Natural killer cell (primary cell): ENCODE measurements at regions not wholly inside any gene's neighbourhood (a gene's known extent, or its start where the extent isn't known, plus 50 kb on each side); places are given as distances from the start of the nearest gene placed in this dataset.

ENCODE experiments used
- ATAC-seq, 3 donors: fragments of 150-1000 bp in 2 of 3; fragments of 200-7000 bp in 1 of 3; cut with Tn5 transposase; 1 replicate in 1 of 3; 2 replicates in 2 of 3; pipeline ENCODE4 v1.10.0; 2021; ENCODE audit warnings: mild to moderate bottlenecking in 2 of 3, moderate library complexity in 2 of 3
- DNase-seq, 2 donors: peaks; one replicate each; pipeline versions ENCODE4 v3.0.0 to v3.0.0-alpha.2; 2013 to 2021; ENCODE audit warnings: mixed read lengths in 1 of 2
- H3K27ac ChIP-seq: one replicate; pipeline ENCODE4 v1.5.1; 2013; ENCODE audit warnings: mild to moderate bottlenecking, low read length
- H3K27me3 ChIP-seq: one replicate; pipeline ENCODE4 v1.6.1; 2013; ENCODE audit warnings: low read length; ENCODE audit not compliant: control insufficient read depth, insufficient read depth
- H3K36me3 ChIP-seq: one replicate; pipeline ENCODE4 v1.6.1; 2013; ENCODE audit warnings: low read length; ENCODE audit not compliant: control insufficient read depth, insufficient read depth
- H3K4me1 ChIP-seq: one replicate; pipeline ENCODE4 v1.6.1; 2013; ENCODE audit warnings: low read length; ENCODE audit not compliant: control insufficient read depth, insufficient read depth
- H3K4me3 ChIP-seq: one replicate; pipeline ENCODE4 v1.5.1; 2013; ENCODE audit warnings: low read length
- H3K9me3 ChIP-seq: one replicate; pipeline ENCODE4 v1.6.1; 2013; ENCODE audit warnings: low read length; ENCODE audit not compliant: control insufficient read depth, insufficient read depth
- H3K27ac Mint-ChIP-seq, 2 donors: one replicate each; pipeline ENCODE4 v1.8.0; 2022; ENCODE audit warnings: mild to moderate bottlenecking in 2 of 2, mixed read lengths in 2 of 2, moderate library complexity in 1 of 2
- H3K27me3 Mint-ChIP-seq, 2 donors: one replicate each; pipeline ENCODE4 v1.8.0; 2022; ENCODE audit warnings: low read depth in 2 of 2, mixed read lengths in 2 of 2
- H3K36me3 Mint-ChIP-seq: one replicate; pipeline ENCODE4 v1.8.0; 2022; ENCODE audit warnings: mixed read lengths
- H3K4me1 Mint-ChIP-seq, 2 donors: one replicate each; pipeline ENCODE4 v1.8.0; 2022; ENCODE audit warnings: mixed read lengths in 2 of 2
- H3K4me3 Mint-ChIP-seq: one replicate; pipeline ENCODE4 v1.8.0; 2022; ENCODE audit warnings: mild to moderate bottlenecking, moderate library complexity, mixed read lengths
- H3K9me3 Mint-ChIP-seq, 2 donors: one replicate each; pipeline ENCODE4 v1.8.0; 2022; ENCODE audit warnings: mixed read lengths in 2 of 2
- WGBS: methylation state at CpG from one replicate; pipeline ENCODE4 v1.1.7; 2013; ENCODE audit warnings: missing lambda C conversion rate; ENCODE audit not compliant: insufficient coverage; 5-methylcytosine and 5-hydroxymethylcytosine counted together
- intact Hi-C: fragments of 100-400 bp; cut with micrococcal nuclease; formaldehyde crosslinking; loops from one replicate; pipeline ENCODE4 v1.14.2; 2022
- TF ChIP-seq, protein P1 (sequence below): fragments of 200-600 bp; IDR thresholded peaks from one replicate; pipeline ENCODE4 v1.8.0; 2022; ENCODE audit warnings: antibody characterized with exemption

GRCh38 chr3:165641569-165642310 is 195.5 kb downstream of the BCHE start:
- TF ChIP-seq, protein P1, sequence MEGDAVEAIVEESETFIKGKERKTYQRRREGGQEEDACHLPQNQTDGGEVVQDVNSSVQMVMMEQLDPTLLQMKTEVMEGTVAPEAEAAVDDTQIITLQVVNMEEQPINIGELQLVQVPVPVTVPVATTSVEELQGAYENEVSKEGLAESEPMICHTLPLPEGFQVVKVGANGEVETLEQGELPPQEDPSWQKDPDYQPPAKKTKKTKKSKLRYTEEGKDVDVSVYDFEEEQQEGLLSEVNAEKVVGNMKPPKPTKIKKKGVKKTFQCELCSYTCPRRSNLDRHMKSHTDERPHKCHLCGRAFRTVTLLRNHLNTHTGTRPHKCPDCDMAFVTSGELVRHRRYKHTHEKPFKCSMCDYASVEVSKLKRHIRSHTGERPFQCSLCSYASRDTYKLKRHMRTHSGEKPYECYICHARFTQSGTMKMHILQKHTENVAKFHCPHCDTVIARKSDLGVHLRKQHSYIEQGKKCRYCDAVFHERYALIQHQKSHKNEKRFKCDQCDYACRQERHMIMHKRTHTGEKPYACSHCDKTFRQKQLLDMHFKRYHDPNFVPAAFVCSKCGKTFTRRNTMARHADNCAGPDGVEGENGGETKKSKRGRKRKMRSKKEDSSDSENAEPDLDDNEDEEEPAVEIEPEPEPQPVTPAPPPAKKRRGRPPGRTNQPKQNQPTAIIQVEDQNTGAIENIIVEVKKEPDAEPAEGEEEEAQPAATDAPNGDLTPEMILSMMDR = no peak
- Mint-ChIP-seq H3K27me3 (no peaks in the 10 kb centered on the region), H3K9me3 (peaks cover 18 to 32% of the 10 kb centered on the region in 2 donors), H3K27ac (no peak overlapping the region), H3K36me3 (peaks cover 13% of the 10 kb centered on the region), H3K4me1 (no peaks in the 10 kb centered on the region), H3K4me3 (no peak overlapping the region)
- Histone ChIP-seq H3K36me3 (no peaks in the 10 kb centered on the region), H3K4me3 (no peak overlapping the region), H3K27ac (no peak overlapping the region), H3K9me3 (no peaks in the 10 kb centered on the region), H3K4me1 (no peaks in the 10 kb centered on the region), H3K27me3 (no peaks in the 10 kb centered on the region)
- intact Hi-C loops = no loop called here
- ATAC-seq (no peak), DNase-seq (no peak)
- 56% methylated on average over 5 of the region's 5 CpGs for WGBS

GRCh38 chr3:165640970-165641369 is 196.3 kb downstream of the BCHE start:
- H3K4me3 Mint-ChIP-seq = no peak overlapping the region
- H3K4me1 Mint-ChIP-seq = no peaks in the 10 kb centered on the region
- no peaks in the 10 kb centered on the region for H3K27me3 Mint-ChIP-seq
- intact Hi-C loops = no loop called here
- no CpG with 5 or more reads among the region's 1 CpG for WGBS
- ATAC-seq (no peak), DNase-seq (no peak)
- Histone ChIP-seq H3K27me3 (no peaks in the 10 kb centered on the region), H3K27ac (no peak overlapping the region), H3K9me3 (no peaks in the 10 kb centered on the region), H3K4me1 (no peaks in the 10 kb centered on the region), H3K36me3 (no peaks in the 10 kb centered on the region), H3K4me3 (no peak overlapping the region)
- no peak overlapping the region for H3K27ac Mint-ChIP-seq
- H3K36me3 Mint-ChIP-seq = peaks cover 16% of the 10 kb centered on the region
- H3K9me3 Mint-ChIP-seq = peaks cover 20 to 34% of the 10 kb centered on the region in 2 donors
- TF ChIP-seq, protein P1 = no peak

GRCh38 chr3:165640031-165640430 is 197.2 kb downstream of the BCHE start:
- ATAC-seq = no peak
- Histone ChIP-seq H3K27me3 (no peaks in the 10 kb centered on the region), H3K9me3 (no peaks in the 10 kb centered on the region), H3K4me1 (no peaks in the 10 kb centered on the region), H3K27ac (no peak overlapping the region), H3K4me3 (no peak overlapping the region), H3K36me3 (no peaks in the 10 kb centered on the region)
- no peak overlapping the region for H3K27ac Mint-ChIP-seq
- no peak overlapping the region for H3K4me3 Mint-ChIP-seq
- peaks cover 23% of the 10 kb centered on the region for H3K36me3 Mint-ChIP-seq
- no peaks in the 10 kb centered on the region for H3K27me3 Mint-ChIP-seq
- H3K9me3 Mint-ChIP-seq = peaks cover 23 to 40% of the 10 kb centered on the region in 2 donors
- no peak for DNase-seq
- TF ChIP-seq, protein P1 = no peak
- H3K4me1 Mint-ChIP-seq = no peaks in the 10 kb centered on the region
- WGBS = 67% methylated on average over 1 of the region's 1 CpG
- intact Hi-C loops = no loop called here

- TF ChIP-seq, protein P1 = no peak
- no peak overlapping the region for H3K4me3 Mint-ChIP-seq
- H3K9me3 ChIP-seq = peaks cover 4% of the 10 kb centered on the region
- peaks cover 25 to 52% of the 10 kb centered on the region in 2 donors for H3K9me3 Mint-ChIP-seq
- H3K27me3 Mint-ChIP-seq = no peaks in the 10 kb centered on the region
- H3K4me1 ChIP-seq = no peaks in the 10 kb centered on the region
- no peaks in the 10 kb centered on the region for H3K27me3 ChIP-seq
- no peak for DNase-seq
- peaks cover 23% of the 10 kb centered on the region for H3K36me3 Mint-ChIP-seq
- H3K36me3 ChIP-seq = no peaks in the 10 kb centered on the region
- H3K4me3 ChIP-seq = no peak overlapping the region
- H3K27ac ChIP-seq = no peak overlapping the region
- ATAC-seq = no peak
- no peaks in the 10 kb centered on the region for H3K4me1 Mint-ChIP-seq
- no peak overlapping the region for H3K27ac Mint-ChIP-seq
- intact Hi-C loops = no loop called here
- 93% methylated on average over 5 of the region's 6 CpGs for WGBS
Observed at GRCh38 chr3:165638034-165638433, 199.2 kb downstream of the BCHE start.
